GF-D8 (cell line): ENCODE measurements at regions not wholly inside any gene's neighbourhood (a gene's known extent, or its start where the extent isn't known, plus 50 kb on each side); places are given as distances from the start of the nearest gene placed in this dataset.

Experiments used
- DNase-seq: peaks from one replicate; lab custom pipeline; 2025; lab: John Stamatoyannopoulos, UW

GRCh38 chr11:45518141-45518832 is 147.1 kb downstream of the CHST1 start:
- DNase-seq, result no peak

GRCh38 chr11:45517171-45517770 is 148.2 kb downstream of the CHST1 start:
- DNase-seq, result no peak

- no peak for DNase-seq
These were observed 151.5 kb downstream of the CHST1 start for GRCh38 chr11:45513821-45514340.

GRCh38 chr11:45512471-45513148 is 152.8 kb downstream of the CHST1 start:
- DNase-seq, result no peak

GRCh38 chr11:45511566-45511965 is 153.9 kb downstream of the CHST1 start:
- DNase-seq, result no peak

GRCh38 chr11:45507916-45508315 is 157.5 kb downstream of the CHST1 start:
- no peak for DNase-seq

GRCh38 chr11:45503311-45503710 is 162.1 kb downstream of the CHST1 start:
- DNase-seq, result no peak

- DNase-seq, result no peak
These were observed 163.2 kb downstream of the CHST1 start for GRCh38 chr11:45502226-45502545.

GRCh38 chr11:45501392-45502225 is 163.8 kb downstream of the CHST1 start:
- no peak for DNase-seq

- DNase-seq, result no peak
These were observed 165.0 kb downstream of the CHST1 start for GRCh38 chr11:45500451-45500850.

GRCh38 chr11:45494738-45495137 is 170.7 kb downstream of the CHST1 start:
- no peak for DNase-seq

- no peak for DNase-seq
These were observed 176.0 kb downstream of the CHST1 start for GRCh38 chr11:45489281-45489905.

- DNase-seq, result no peak
These were observed 179.0 kb downstream of the CHST1 start for GRCh38 chr11:45486461-45486860.

- DNase-seq, result no peak
These were observed 180.2 kb downstream of the CHST1 start for GRCh38 chr11:45485070-45485707.

- DNase-seq, result no peak
These were observed 181.0 kb downstream of the CHST1 start for GRCh38 chr11:45484326-45484883.

- no peak for DNase-seq
These were observed 182.0 kb downstream of the CHST1 start for GRCh38 chr11:45483416-45483815.

- DNase-seq, result no peak
These were observed 183.1 kb downstream of the CHST1 start for GRCh38 chr11:45482331-45482730.

GRCh38 chr11:45481026-45481425 is 184.4 kb downstream of the CHST1 start:
- no peak for DNase-seq

GRCh38 chr11:45477588-45477987 is 187.8 kb downstream of the CHST1 start:
- DNase-seq, result no peak

- no peak for DNase-seq
These were observed 189.3 kb downstream of the CHST1 start for GRCh38 chr11:45476126-45476525.

GRCh38 chr11:45475173-45475572 is 189.0 kb upstream of the SYT13 start:
- no peak for DNase-seq
